ENCODE measurements at regions not wholly inside any gene's neighbourhood (a gene's known extent, or its start where the extent isn't known, plus 50 kb on each side); places are given as distances from the start of the nearest gene placed in this dataset.
"Not testable (repeated sequence)": the region's sequence is repeated elsewhere in the genome, so short reads cannot be mapped to it uniquely, and the experiment has no call there.

DNA sequence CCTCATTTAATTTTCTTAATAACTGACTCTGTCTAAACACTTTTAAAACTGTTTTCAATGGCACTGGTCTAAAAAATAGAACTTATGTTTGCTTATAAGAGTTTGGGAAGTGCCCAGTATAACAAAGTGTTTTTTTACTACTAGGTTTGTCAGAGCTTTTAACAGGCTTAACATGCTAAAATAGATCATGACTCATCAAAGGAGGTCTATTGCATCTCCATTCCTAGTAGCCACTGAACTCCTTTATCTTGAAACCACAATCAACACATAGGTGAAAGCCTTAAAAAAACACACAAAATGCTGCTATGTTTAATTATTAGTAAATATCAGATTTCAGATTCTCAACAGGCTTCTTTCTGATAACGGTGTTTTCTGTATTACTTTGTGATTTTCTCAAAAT, 196.4 kb upstream of the KIF2B start:
- no peak overlapping the region for H3K27ac ChIP-seq (ENCODE audit: insufficient read depth, low read length)

DNA sequence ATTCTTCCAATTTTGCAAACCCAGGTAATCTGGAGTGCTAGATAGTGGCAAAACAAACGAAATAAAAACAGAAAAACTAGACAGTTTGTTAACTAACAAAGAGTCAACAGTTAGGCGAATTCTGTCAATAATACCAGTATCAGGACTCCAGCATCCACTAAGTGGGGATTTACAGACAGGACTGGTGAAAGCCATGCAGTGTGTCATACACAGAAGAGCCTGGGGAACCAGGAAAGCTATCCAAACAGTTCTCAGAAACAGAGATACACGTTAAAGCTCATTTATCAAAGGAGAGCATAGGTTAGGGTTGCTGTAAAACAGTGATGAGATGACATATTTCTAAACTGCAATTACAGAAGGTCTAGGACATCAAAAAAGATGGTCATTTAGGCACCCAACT, 203.7 kb upstream of the KIF2B start:
- DNase-seq (ENCODE audit: low read depth in 2 of 2) = no peak
- H4K20me1 ChIP-seq (ENCODE audit: control insufficient read depth, extremely low read depth, insufficient read depth, low read length) = no peaks in the 10 kb centered on the region
- no peak overlapping the region for H3K4me2 ChIP-seq (ENCODE audit: extremely low read depth, insufficient read depth, low read length)
- no peaks in the 10 kb centered on the region for H3K79me2 ChIP-seq (ENCODE audit: control insufficient read depth, insufficient read depth, low read length)
- H3K4me3 ChIP-seq (replicated peaks in 1 of 4; ENCODE audit: control extremely low read depth in 1 of 4, insufficient read depth in 1 of 4, low read depth in 3 of 4, low read length in 4 of 4) = no peak overlapping the region
- no peaks in the 10 kb centered on the region for H3K36me3 ChIP-seq (ENCODE audit: control insufficient read depth, insufficient read depth, low read length)
- TF ChIP-seq, protein P1, sequence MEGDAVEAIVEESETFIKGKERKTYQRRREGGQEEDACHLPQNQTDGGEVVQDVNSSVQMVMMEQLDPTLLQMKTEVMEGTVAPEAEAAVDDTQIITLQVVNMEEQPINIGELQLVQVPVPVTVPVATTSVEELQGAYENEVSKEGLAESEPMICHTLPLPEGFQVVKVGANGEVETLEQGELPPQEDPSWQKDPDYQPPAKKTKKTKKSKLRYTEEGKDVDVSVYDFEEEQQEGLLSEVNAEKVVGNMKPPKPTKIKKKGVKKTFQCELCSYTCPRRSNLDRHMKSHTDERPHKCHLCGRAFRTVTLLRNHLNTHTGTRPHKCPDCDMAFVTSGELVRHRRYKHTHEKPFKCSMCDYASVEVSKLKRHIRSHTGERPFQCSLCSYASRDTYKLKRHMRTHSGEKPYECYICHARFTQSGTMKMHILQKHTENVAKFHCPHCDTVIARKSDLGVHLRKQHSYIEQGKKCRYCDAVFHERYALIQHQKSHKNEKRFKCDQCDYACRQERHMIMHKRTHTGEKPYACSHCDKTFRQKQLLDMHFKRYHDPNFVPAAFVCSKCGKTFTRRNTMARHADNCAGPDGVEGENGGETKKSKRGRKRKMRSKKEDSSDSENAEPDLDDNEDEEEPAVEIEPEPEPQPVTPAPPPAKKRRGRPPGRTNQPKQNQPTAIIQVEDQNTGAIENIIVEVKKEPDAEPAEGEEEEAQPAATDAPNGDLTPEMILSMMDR (conservative IDR thresholded peaks at IDR 0.05 in 1 of 2, IDR thresholded peaks at IDR 0.05 in 1 of 2; ENCODE audit: low read depth in 1 of 2, low read length in 2 of 2) = no peak
- no peak for TF ChIP-seq EZH2 (IDR thresholded peaks at IDR 0.05; ENCODE audit: low read length, missing control alignments)
- H3K4me1 ChIP-seq (ENCODE audit: control insufficient read depth, extremely low read depth, insufficient read depth, low read length) = no peaks in the 10 kb centered on the region
- H2AFZ ChIP-seq (ENCODE audit: low read length) = no peak overlapping the region
- H3K9ac ChIP-seq (ENCODE audit: insufficient read depth, low read length) = no peak overlapping the region
- no peaks in the 10 kb centered on the region for H3K9me3 ChIP-seq (ENCODE audit: control insufficient read depth, insufficient read depth, low read depth, low read length)
- H3K27me3 ChIP-seq (ENCODE audit: control insufficient read depth, insufficient read depth, low read length) = no peaks in the 10 kb centered on the region
- no peak overlapping the region for H3K27ac ChIP-seq (ENCODE audit: insufficient read depth, low read length)

More for the DNA sequence above, 196.4 kb upstream of the KIF2B start:
- Histone ChIP-seq H3K79me2 (ENCODE audit: control insufficient read depth, insufficient read depth, low read length) (no peaks in the 10 kb centered on the region), H3K9me3 (ENCODE audit: control insufficient read depth, insufficient read depth, low read depth, low read length) (no peaks in the 10 kb centered on the region), H2AFZ (ENCODE audit: low read length) (no peak overlapping the region), H3K36me3 (ENCODE audit: control insufficient read depth, insufficient read depth, low read length) (no peaks in the 10 kb centered on the region), H4K20me1 (ENCODE audit: control insufficient read depth, extremely low read depth, insufficient read depth, low read length) (no peaks in the 10 kb centered on the region), H3K9ac (ENCODE audit: insufficient read depth, low read length) (no peak overlapping the region), H3K4me3 (replicated peaks in 1 of 4; ENCODE audit: control extremely low read depth in 1 of 4, insufficient read depth in 1 of 4, low read depth in 3 of 4, low read length in 4 of 4) (no peak overlapping the region), H3K4me1 (ENCODE audit: control insufficient read depth, extremely low read depth, insufficient read depth, low read length) (peaks cover 4% of the 10 kb centered on the region), H3K27me3 (ENCODE audit: control insufficient read depth, insufficient read depth, low read length) (no peaks in the 10 kb centered on the region), H3K4me2 (ENCODE audit: extremely low read depth, insufficient read depth, low read length) (no peak overlapping the region)
- peak; percentile 79 to 90 for DNase-seq (ENCODE audit: low read depth in 2 of 2)
- TF ChIP-seq, protein P1 (conservative IDR thresholded peaks at IDR 0.05 in 1 of 2, IDR thresholded peaks at IDR 0.05 in 1 of 2; ENCODE audit: low read depth in 1 of 2, low read length in 2 of 2) = no peak
- no peak for TF ChIP-seq EZH2 (IDR thresholded peaks at IDR 0.05; ENCODE audit: low read length, missing control alignments)

DNA sequence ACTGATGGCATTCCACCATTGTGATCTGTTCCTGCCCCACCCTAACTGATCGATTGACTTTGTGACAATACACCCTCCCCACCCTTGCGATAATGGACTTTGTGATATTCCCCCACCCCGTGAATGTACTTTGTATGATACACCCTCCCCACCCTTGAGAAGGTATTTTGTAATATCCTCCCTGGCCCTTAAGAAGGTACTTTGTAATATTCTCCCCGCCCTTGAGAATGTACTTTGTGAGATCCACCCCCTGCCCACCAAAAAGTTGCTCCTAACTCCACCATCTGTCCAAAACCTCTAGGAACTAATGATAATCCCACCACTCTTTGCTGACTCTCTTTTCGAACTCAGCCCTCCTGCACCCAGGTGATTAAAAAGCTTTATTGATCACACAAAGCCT, 214.5 kb upstream of the KIF2B start:
- not testable (repeated sequence) for H3K4me2 ChIP-seq (ENCODE audit: extremely low read depth, insufficient read depth, low read length); H3K27ac ChIP-seq (ENCODE audit: insufficient read depth, low read length); DNase-seq (ENCODE audit: low read depth in 2 of 2); H3K36me3 ChIP-seq (ENCODE audit: control insufficient read depth, insufficient read depth, low read length); H3K9ac ChIP-seq (ENCODE audit: insufficient read depth, low read length); H4K20me1 ChIP-seq (ENCODE audit: control insufficient read depth, extremely low read depth, insufficient read depth, low read length); H3K4me1 ChIP-seq (ENCODE audit: control insufficient read depth, extremely low read depth, insufficient read depth, low read length); H3K27me3 ChIP-seq (ENCODE audit: control insufficient read depth, insufficient read depth, low read length); H2AFZ ChIP-seq (ENCODE audit: low read length); H3K79me2 ChIP-seq (ENCODE audit: control insufficient read depth, insufficient read depth, low read length); H3K9me3 ChIP-seq (ENCODE audit: control insufficient read depth, insufficient read depth, low read depth, low read length); H3K4me3 ChIP-seq (replicated peaks in 1 of 4; ENCODE audit: control extremely low read depth in 1 of 4, insufficient read depth in 1 of 4, low read depth in 3 of 4, low read length in 4 of 4)
